Amniotic stem cell (primary cell): ENCODE measurements at regions not wholly inside any gene's neighbourhood (a gene's known extent, or its start where the extent isn't known, plus 50 kb on each side); places are given as distances from the start of the nearest gene placed in this dataset.
A peak's percentile ranks its signal among the peaks of the same experiment; 100 is the strongest.
"Not testable (repeated sequence)": the region's sequence is repeated elsewhere in the genome, so short reads cannot be mapped to it uniquely, and the experiment has no call there.

ENCODE experiments used
- DNase-seq: peaks from one replicate; lab custom pipeline; 2025; lab: John Stamatoyannopoulos, UW

DNA sequence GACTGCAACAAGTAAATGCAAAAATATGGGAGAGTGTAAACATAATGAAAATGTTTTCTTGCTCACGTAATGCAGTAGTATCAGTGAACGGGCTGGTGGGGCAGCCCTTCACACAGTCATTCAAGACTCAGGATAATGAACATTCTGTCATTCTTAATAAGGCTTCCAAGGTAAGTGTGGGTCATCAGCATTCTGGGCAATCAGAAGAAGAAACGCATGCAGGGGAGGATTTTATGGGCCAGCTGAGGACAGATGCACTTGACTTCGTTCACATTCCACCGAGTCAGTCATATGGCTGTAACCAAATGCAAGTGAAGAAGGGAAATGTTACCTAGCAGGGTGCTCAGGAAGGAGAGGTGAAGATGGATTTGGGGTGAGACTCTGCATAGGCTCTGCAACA, 68.0 kb upstream of the MAP9 start:
- no peak for DNase-seq

DNA sequence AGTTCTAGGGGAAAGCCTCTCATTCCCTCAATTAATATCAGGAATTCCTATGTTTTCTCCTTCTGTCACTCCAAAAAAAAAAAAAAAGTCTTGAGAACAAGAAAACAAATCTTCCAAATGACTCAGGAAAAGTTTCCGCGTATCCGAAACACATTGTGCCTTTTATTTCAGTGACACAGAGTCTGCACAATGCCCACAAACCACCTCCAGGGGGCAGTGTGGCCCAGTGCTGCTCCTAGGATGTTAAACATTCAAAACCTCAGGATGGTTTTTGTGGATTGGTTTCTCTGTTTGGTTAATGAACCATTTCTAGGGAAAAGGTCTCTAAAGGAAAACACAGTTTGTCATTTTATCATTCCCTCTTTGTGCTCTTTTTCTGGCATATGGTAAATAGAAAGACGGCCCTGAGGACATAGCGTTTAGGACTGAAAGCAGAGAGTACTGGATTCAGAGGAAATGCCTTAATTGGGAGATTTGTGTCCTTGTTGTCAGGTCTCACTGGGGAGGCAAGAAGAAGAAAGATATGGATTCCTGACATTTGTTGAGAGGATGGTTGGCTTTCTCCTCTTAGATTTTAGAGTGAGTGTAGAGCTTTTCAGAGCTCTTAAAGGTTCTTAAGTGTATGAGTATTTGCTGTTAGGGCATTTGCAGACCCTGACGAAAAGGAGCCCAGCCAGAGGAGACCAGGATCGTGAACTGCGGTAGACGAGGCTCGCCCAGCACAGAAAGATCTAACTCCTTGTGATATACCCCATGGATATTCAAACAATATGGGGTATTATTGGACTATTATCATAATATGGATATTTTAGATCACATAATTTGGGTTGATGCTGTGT, 65.7 kb upstream of the MAP9 start:
- DNase-seq, result peak; percentile 15

GRCh38 chr4:155441475-155441874, 64.7 kb upstream of the MAP9 start:
- DNase-seq, result no peak

DNA sequence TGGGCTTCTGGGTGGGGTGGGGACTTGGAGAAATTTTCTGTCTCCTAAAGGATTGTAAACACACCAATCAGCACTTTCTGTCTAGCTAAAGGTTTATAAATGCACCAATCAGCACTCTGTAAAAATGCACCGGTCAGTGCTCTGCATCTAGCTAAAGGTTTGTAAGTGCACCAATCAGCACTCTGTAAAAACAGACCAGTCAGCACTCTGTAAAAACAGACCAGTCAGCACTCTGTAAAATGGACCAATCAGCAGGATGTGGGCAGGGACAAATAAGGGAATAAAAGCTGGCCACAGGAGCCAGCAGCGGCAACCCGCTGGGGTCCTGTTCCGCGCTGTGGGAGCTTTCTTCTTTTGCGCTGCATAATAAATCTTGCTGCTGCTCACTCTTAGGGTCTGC, 63.0 kb upstream of the MAP9 start:
- DNase-seq, result not testable (repeated sequence)

DNA sequence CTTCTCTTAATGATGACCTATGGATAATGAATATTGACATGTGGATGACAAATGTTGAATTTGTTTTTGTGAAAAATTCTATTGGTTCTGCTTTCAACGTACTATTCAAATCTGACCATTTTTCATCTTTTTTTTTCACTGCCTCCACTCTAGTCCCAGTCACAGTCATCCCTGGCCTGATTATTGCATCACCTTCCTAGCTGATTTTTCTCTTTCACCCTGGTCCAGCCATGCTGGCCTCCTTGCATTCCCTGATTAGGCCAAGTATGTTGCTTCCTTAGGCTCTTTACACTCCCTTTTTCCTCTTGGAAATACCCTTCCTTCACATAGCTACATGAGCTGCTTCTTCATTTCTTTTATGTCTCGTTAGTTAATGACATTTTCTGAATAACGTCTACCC, 58.1 kb upstream of the MAP9 start:
- DNase-seq, result no peak

DNA sequence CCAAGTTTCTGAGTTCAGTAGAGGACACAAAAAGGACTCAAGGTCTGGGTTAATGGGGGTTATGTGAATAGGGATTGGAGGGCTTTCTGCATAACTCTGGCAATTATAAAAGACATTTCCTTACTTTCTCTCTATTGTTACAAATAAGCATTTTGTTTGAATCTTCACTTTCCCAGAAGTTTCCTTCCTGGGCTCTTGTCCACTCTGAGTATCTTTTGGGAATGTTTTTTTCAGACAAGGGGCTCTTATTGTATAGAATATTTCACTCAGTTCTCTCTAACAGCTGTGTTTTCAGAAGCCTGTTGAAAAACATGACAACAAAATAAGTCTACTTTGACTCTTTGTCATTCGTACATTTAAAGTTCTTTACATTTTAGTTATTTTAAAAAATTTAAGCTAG, 57.6 kb upstream of the MAP9 start:
- DNase-seq, result no peak

- DNase-seq, result no peak
Observed at GRCh38 chr4:155433636-155434360, 57.0 kb upstream of the MAP9 start.

- DNase-seq, result no peak
Observed at GRCh38 chr4:155430895-155431795, 54.4 kb upstream of the MAP9 start.

GRCh38 chr4:155428128-155428527, 51.4 kb upstream of the MAP9 start:
- no peak for DNase-seq

GRCh38 chr4:155426953-155427352, 50.2 kb upstream of the MAP9 start:
- no peak for DNase-seq
